GM12873 (cell line): ENCODE measurements at regions not wholly inside any gene's neighbourhood (a gene's known extent, or its start where the extent isn't known, plus 50 kb on each side); places are given as distances from the start of the nearest gene placed in this dataset.

Experiments used
- CTCF ChIP-seq: IDR thresholded peaks from 2 replicates; pipeline ENCODE4 v1.5.1; 2012; ENCODE audit warnings: low read depth, mild to moderate bottlenecking, moderate library complexity, low read length, control low read depth; ENCODE audit not compliant: insufficient read depth; ENCODE audit errors: missing control alignments

GRCh38 chr20:12211361-12211760, 293.7 kb downstream of the BTBD3 start:
- TF ChIP-seq CTCF, result no peak

GRCh38 chr20:12217382-12217781, 299.7 kb downstream of the BTBD3 start:
- TF ChIP-seq CTCF, result no peak

GRCh38 chr20:12219798-12220197, 302.1 kb downstream of the BTBD3 start:
- TF ChIP-seq CTCF, result no peak

- no peak for TF ChIP-seq CTCF
Observed at GRCh38 chr20:12223057-12223456, 305.4 kb downstream of the BTBD3 start.

GRCh38 chr20:12225898-12226297, 308.2 kb downstream of the BTBD3 start:
- no peak for TF ChIP-seq CTCF

GRCh38 chr20:12229891-12230290, 312.2 kb downstream of the BTBD3 start:
- no peak for TF ChIP-seq CTCF

GRCh38 chr20:12237772-12238171, 320.1 kb downstream of the BTBD3 start:
- no peak for TF ChIP-seq CTCF

GRCh38 chr20:12241065-12241464, 323.4 kb downstream of the BTBD3 start:
- TF ChIP-seq CTCF, result no peak
